Mesendoderm (in vitro differentiated cells): ENCODE measurements at regions not wholly inside any gene's neighbourhood (a gene's known extent, or its start where the extent isn't known, plus 50 kb on each side); places are given as distances from the start of the nearest gene placed in this dataset.
A peak's percentile ranks its signal among the peaks of the same experiment; 100 is the strongest.

ENCODE experiments used
- DNase-seq: peaks from one replicate; pipeline ENCODE4 v3.0.0; 2013
- H2AK5ac ChIP-seq: 2 replicates; pipeline ENCODE4 v1.6.1; 2013; ENCODE audit warnings: low read length, inconsistent platforms
- H2BK120ac ChIP-seq: 2 replicates; pipeline ENCODE4 v1.6.1; 2013; ENCODE audit warnings: low read depth, mild to moderate bottlenecking, low read length, moderate library complexity, mixed read lengths
- H2BK15ac ChIP-seq: replicated peaks from 2 replicates; pipeline ENCODE4 v1.6.1; 2013; ENCODE audit warnings: low read depth, mild to moderate bottlenecking, moderate library complexity
- H2BK5ac ChIP-seq: 2 replicates; pipeline ENCODE4 v1.6.1; 2013; ENCODE audit warnings: low read length, inconsistent platforms
- H3K18ac ChIP-seq: 2 replicates; pipeline ENCODE4 v1.6.1; 2013; ENCODE audit warnings: mild to moderate bottlenecking, low read length, mixed read lengths
- H3K23ac ChIP-seq: one replicate; pipeline ENCODE4 v1.6.1; 2013; ENCODE audit warnings: low read length
- H3K27ac ChIP-seq: 2 replicates; pipeline ENCODE4 v1.5.1; 2013; ENCODE audit warnings: low read depth, mild to moderate bottlenecking, inconsistent platforms, low read length, moderate library complexity
- H3K27me3 ChIP-seq: 2 replicates; pipeline ENCODE4 v1.6.1; 2013; ENCODE audit warnings: low read length, control low read depth, mild to moderate bottlenecking, inconsistent platforms; ENCODE audit not compliant: insufficient read depth, poor library complexity
- H3K36me3 ChIP-seq: 2 replicates; pipeline ENCODE4 v1.6.1; 2013; ENCODE audit warnings: low read length, inconsistent platforms; ENCODE audit not compliant: control insufficient read depth, insufficient read depth
- H3K4ac ChIP-seq: one replicate; pipeline ENCODE4 v1.6.1; 2013; ENCODE audit warnings: low read depth, mild to moderate bottlenecking, low read length, moderate library complexity
- H3K4me1 ChIP-seq: 2 replicates; pipeline ENCODE4 v1.6.1; 2013; ENCODE audit warnings: low read depth, low read length, inconsistent platforms; ENCODE audit not compliant: control insufficient read depth
- H3K4me2 ChIP-seq: 2 replicates; pipeline ENCODE4 v1.6.1; 2013; ENCODE audit warnings: low read length
- H3K4me3 ChIP-seq: 2 replicates; pipeline ENCODE4 v1.5.1; 2013; ENCODE audit warnings: mild to moderate bottlenecking, low read length
- H3K56ac ChIP-seq: one replicate; pipeline ENCODE4 v1.6.1; 2013; ENCODE audit warnings: low read length
- H3K79me1 ChIP-seq: 2 replicates; pipeline ENCODE4 v1.6.1; 2013; ENCODE audit warnings: low read length, inconsistent platforms
- H3K79me2 ChIP-seq: 2 replicates; pipeline ENCODE4 v1.6.1; 2013; ENCODE audit warnings: mild to moderate bottlenecking, low read length; ENCODE audit not compliant: control insufficient read depth, insufficient read depth
- H3K9ac ChIP-seq: 2 replicates; pipeline ENCODE4 v1.6.1; 2013; ENCODE audit warnings: low read length, inconsistent platforms
- H4K5ac ChIP-seq: one replicate; pipeline ENCODE4 v1.6.1; 2013; ENCODE audit warnings: low read length
- H4K8ac ChIP-seq: one replicate; pipeline ENCODE4 v1.6.1; 2013; ENCODE audit warnings: low read depth, mild to moderate bottlenecking, control low read depth, low read length, moderate library complexity
- WGBS: extraction: QIAGEN DNeasy Blood & Tissue Kit; methylation state at CpG from one replicate; pipeline ENCODE4 v1.1.7; 2013; ENCODE audit warnings: low lambda C conversion rate, missing lambda C conversion rate; ENCODE audit not compliant: insufficient coverage; ENCODE audit errors: extremely low coverage; 5-methylcytosine and 5-hydroxymethylcytosine counted together

DNA sequence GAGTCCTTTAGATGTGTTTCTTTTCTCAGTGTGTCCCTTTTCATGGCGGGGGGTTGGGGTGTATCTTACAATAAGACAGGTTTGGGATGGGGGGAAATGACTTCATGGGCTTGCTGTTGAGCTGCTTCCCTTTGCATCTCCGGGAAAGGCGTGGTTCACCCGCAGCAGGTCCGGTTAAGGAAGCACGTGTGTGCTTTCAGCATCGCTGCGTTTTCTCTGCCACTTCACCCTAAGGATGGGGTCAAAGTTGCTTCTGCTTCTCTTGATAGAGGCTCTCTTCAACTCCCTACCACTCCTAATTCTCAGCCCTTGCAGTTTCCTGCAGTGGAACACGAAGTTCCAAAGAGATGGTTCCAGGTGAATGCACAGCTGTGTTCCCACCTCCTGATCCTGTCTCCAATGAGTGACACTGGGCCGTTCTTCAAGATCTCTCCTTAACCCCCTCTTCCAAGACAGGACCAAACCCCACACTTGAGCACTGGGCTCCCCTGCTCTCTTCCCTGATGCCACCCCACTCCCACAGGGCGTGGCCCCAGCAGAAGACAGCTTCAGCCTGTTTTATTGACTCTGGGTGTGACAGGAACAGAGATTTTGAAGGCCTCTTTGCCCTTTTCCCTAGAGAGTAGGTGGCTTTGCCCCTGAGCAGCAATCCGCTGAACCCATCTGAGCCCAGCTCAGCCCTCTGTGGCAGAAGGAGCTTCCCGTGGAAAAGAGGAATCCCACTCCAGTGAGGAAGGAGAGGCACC lies 85.2 kb downstream of the PLEKHG1 start:
- no peak for DNase-seq

DNA sequence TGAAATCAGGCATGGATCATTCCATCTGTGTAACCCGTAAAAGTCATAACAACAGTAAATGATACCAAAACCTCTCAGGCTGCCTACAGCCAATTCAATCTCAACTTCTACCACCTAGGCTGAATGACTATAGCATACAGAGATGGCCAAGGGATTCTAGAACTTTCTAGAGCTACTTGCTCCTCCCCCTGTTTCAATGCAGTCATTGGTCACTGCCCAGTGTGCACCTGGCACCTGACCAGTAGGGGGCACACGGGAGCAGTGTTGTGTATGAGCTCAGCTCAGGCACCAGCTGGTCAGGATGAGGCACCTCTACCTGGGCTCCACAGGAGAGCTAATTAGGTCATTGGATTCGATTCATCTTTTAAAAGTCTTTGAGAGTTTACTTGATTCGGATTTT lies 86.2 kb downstream of the PLEKHG1 start:
- no CpG with 5 or more reads among the region's 4 CpGs for WGBS

More for the DNA sequence above, 85.2 kb downstream of the PLEKHG1 start:
- Histone ChIP-seq H3K18ac (no peak overlapping the region), H3K36me3 (no peaks in the 10 kb centered on the region), H3K27ac (no peak overlapping the region), H3K23ac (no peak overlapping the region), H3K56ac (no peak overlapping the region), H2AK5ac (no peak overlapping the region), H2BK120ac (no peak overlapping the region), H4K5ac (no peak overlapping the region), H3K27me3 (no peaks in the 10 kb centered on the region), H3K79me1 (no peaks in the 10 kb centered on the region), H3K4me2 (no peak overlapping the region), H3K9ac (no peak overlapping the region), H3K4me1 (no peaks in the 10 kb centered on the region), H3K4me3 (no peak overlapping the region), H2BK15ac (no peak overlapping the region), H2BK5ac (no peak overlapping the region), H3K79me2 (no peaks in the 10 kb centered on the region), H4K8ac (no peak overlapping the region), H3K4ac (no peak overlapping the region)
- no CpG with 5 or more reads among the region's 13 CpGs for WGBS

DNA sequence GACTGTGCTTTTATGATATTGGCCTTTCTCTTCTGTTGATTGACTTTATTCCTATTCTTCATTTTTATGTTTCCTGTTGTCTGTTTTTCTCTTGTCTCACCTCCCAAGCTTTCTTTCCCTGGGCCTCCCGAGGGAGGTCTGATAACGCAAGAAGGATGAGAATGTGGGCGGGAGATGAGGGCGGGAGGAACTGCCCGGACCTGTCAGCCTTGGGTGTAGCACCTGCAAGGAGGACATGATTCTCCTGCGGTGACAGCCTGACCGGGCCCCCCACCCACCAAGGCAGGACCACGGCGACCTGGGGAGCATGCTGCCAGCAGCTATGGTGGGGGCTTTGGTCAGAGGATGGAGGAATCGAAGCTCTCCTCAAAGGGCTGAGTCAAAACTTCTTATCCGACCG lies 86.9 kb downstream of the PLEKHG1 start:
- no peaks in the 10 kb centered on the region for H3K4me1 ChIP-seq
- H3K27me3 ChIP-seq = no peaks in the 10 kb centered on the region
- no peak overlapping the region for H3K9ac ChIP-seq
- no peak overlapping the region for H2AK5ac ChIP-seq
- H3K56ac ChIP-seq = no peak overlapping the region
- H3K79me2 ChIP-seq = no peaks in the 10 kb centered on the region
- no peaks in the 10 kb centered on the region for H3K36me3 ChIP-seq
- no peaks in the 10 kb centered on the region for H3K79me1 ChIP-seq
- H2BK5ac ChIP-seq = no peak overlapping the region
- no peak overlapping the region for H4K5ac ChIP-seq
- H4K8ac ChIP-seq = no peak overlapping the region
- no peak overlapping the region for H2BK15ac ChIP-seq
- H3K18ac ChIP-seq = no peak overlapping the region
- H3K4ac ChIP-seq = no peak overlapping the region
- H3K27ac ChIP-seq = no peak overlapping the region
- no CpG with 5 or more reads among the region's 12 CpGs for WGBS
- H3K4me2 ChIP-seq = no peak overlapping the region
- H3K4me3 ChIP-seq = no peak overlapping the region
- no peak overlapping the region for H3K23ac ChIP-seq
- DNase-seq = peak; percentile 19
- H2BK120ac ChIP-seq = no peak overlapping the region

More for the DNA sequence above, 86.2 kb downstream of the PLEKHG1 start:
- DNase-seq = peak; percentile 87
- Histone ChIP-seq H3K9ac (no peak overlapping the region), H3K4me2 (no peak overlapping the region), H3K79me1 (no peaks in the 10 kb centered on the region), H4K8ac (no peak overlapping the region), H3K4ac (no peak overlapping the region), H3K18ac (no peak overlapping the region), H3K23ac (no peak overlapping the region), H3K27me3 (no peaks in the 10 kb centered on the region), H3K4me3 (no peak overlapping the region), H3K4me1 (no peaks in the 10 kb centered on the region), H4K5ac (no peak overlapping the region), H3K36me3 (no peaks in the 10 kb centered on the region), H3K27ac (no peak overlapping the region), H2BK120ac (no peak overlapping the region), H2BK15ac (no peak overlapping the region), H2AK5ac (no peak overlapping the region), H2BK5ac (no peak overlapping the region), H3K56ac (no peak overlapping the region), H3K79me2 (no peaks in the 10 kb centered on the region)

DNA sequence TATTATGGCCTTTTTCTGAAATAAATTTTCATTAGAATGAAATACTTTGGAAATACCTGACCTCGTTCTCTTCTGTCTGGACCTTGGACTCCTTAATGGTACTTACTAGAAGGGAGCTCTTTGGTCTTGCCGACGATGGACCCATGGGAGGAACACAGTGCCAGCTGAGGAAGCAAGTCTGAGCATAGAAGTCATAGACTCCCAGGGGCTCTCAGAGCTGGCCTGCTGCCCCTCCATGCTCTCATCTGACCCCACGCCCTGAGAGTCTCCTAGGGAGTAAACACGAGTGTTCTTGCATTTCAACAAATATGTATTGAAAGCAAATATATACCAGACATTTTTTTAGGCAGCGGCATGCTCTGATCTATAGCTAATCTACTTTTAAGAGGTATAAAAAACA lies 87.8 kb downstream of the PLEKHG1 start:
- H3K79me1 ChIP-seq = no peaks in the 10 kb centered on the region
- H2BK120ac ChIP-seq = no peak overlapping the region
- H3K27me3 ChIP-seq = no peaks in the 10 kb centered on the region
- no peak overlapping the region for H3K9ac ChIP-seq
- no CpG with 5 or more reads among the region's 6 CpGs for WGBS
- H3K18ac ChIP-seq = no peak overlapping the region
- no peak overlapping the region for H2BK15ac ChIP-seq
- no peak for DNase-seq
- no peak overlapping the region for H4K8ac ChIP-seq
- H3K4ac ChIP-seq = no peak overlapping the region
- H2BK5ac ChIP-seq = no peak overlapping the region
- H3K27ac ChIP-seq = no peak overlapping the region
- no peak overlapping the region for H3K56ac ChIP-seq
- H3K36me3 ChIP-seq = no peaks in the 10 kb centered on the region
- H4K5ac ChIP-seq = no peak overlapping the region
- no peak overlapping the region for H3K23ac ChIP-seq
- no peaks in the 10 kb centered on the region for H3K79me2 ChIP-seq
- no peak overlapping the region for H3K4me2 ChIP-seq
- no peak overlapping the region for H3K4me3 ChIP-seq
- H2AK5ac ChIP-seq = no peak overlapping the region
- no peaks in the 10 kb centered on the region for H3K4me1 ChIP-seq

DNA sequence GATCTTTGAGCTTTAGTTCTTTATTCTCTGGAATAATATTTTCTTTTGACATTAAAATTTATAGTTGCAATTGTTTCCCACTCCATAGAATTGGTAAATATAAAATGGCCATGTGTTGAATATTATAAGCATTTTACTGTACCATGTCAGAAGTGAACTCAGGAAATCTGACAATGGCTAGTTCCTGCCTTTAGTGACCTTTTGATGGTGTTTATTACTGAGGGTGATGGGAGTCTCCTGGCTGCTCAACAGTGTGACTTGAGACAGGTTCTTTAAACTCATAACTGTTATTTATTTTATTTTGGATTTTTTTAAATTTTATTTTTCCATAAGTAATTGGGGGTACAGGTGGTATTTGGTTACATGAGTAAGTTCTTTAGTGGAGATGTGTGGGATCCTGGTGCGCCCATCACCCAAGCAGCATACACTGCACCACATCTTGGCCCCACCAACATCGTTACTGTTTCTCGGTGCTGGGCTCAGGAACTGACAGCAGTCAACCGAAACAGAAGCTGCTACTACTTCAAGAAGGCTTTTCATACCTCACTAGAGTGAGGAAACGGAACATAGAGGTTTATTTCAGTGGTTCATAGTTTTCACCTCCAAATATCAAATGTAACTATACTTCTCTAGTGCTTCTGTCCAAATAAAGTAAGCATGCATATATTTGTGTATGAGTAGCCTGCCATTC lies 90.4 kb downstream of the PLEKHG1 start:
- WGBS = no CpG with 5 or more reads among the region's 5 CpGs
- H3K18ac ChIP-seq = no peak overlapping the region
- no peaks in the 10 kb centered on the region for H3K79me1 ChIP-seq
- no peak overlapping the region for H3K4me2 ChIP-seq
- H2BK120ac ChIP-seq = no peak overlapping the region
- no peak for DNase-seq
- no peak overlapping the region for H3K56ac ChIP-seq
- H2BK5ac ChIP-seq = no peak overlapping the region
- no peaks in the 10 kb centered on the region for H3K4me1 ChIP-seq
- no peak overlapping the region for H4K8ac ChIP-seq
- H2AK5ac ChIP-seq = no peak overlapping the region
- H2BK15ac ChIP-seq = no peak overlapping the region
- no peaks in the 10 kb centered on the region for H3K79me2 ChIP-seq
- H3K23ac ChIP-seq = no peak overlapping the region
- H3K27ac ChIP-seq = no peak overlapping the region
- no peaks in the 10 kb centered on the region for H3K36me3 ChIP-seq
- no peaks in the 10 kb centered on the region for H3K27me3 ChIP-seq
- no peak overlapping the region for H4K5ac ChIP-seq
- H3K9ac ChIP-seq = no peak overlapping the region
- H3K4me3 ChIP-seq = no peak overlapping the region
- H3K4ac ChIP-seq = no peak overlapping the region
